GM12878 (cell line): ENCODE measurements at regions not wholly inside any gene's neighbourhood (a gene's known extent, or its start where the extent isn't known, plus 50 kb on each side); places are given as distances from the start of the nearest gene placed in this dataset.

ENCODE experiments used
- ATAC-seq: fragments of 200-7000 bp; cut with Tn5 transposase; 3 replicates; pipeline ENCODE4 v1.9.1; 2020; ENCODE audit warnings: mild to moderate bottlenecking, moderate library complexity
- BruUV-seq: library from RNA; stranded (reverse); fragments of 400-500 nt; replicated peaks from 2 replicates; lab custom pipeline; 2021; lab: Mats Ljungman, UMichigan
- CTCF ChIA-PET: fragments of 300-600 bp; sonication (Branson Sonifier 250); formaldehyde crosslinking; extraction: SDS; loops from one replicate; lab custom pipeline; 2021; ENCODE audit warnings: inconsistent platforms; lab: Yijun Ruan, JAX
- POLR2A ChIA-PET: fragments of 350-600 bp; formaldehyde crosslinking; extraction: SDS; loops from one replicate; lab custom pipeline; 2021; ENCODE audit warnings: inconsistent platforms; lab: Charles Lee
- RAD21 ChIA-PET: fragments of 300-600 bp; sonication (Branson Sonifier 250); formaldehyde crosslinking; loops from one replicate; lab custom pipeline; 2023; ENCODE audit warnings: antibody characterized with exemption; ENCODE audit not compliant: unreplicated experiment; lab: Charles Lee
- SMC1A ChIA-PET: fragments of 300-600 bp; sonication (Branson Sonifier 250); formaldehyde crosslinking; loops from one replicate; lab custom pipeline; 2023; ENCODE audit not compliant: unreplicated experiment, uncharacterized antibody; lab: Charles Lee
- DNase-seq: peaks from one replicate; pipeline ENCODE4 v3.0.0-alpha.2; 2011; ENCODE audit warnings: low read depth, low spot score
- FAIRE-seq: peaks from 3 replicates; lab custom pipeline; 2011; peaks lifted over from hg19 to GRCh38; lab: Jason Lieb, UNC
- H2AFZ ChIP-seq: 2 replicates; pipeline ENCODE4 v1.6.0; 2011; ENCODE audit warnings: low read depth, low read length, control low read depth; ENCODE audit not compliant: control insufficient read depth
- H3K27ac ChIP-seq: 2 replicates; pipeline ENCODE4 v1.5.1; 2011; ENCODE audit warnings: control low read depth; ENCODE audit not compliant: control insufficient read depth, insufficient read depth
- H3K27me3 ChIP-seq, 2 experiments: replicated peaks in 1 of 2; 2 replicates each; pipeline versions ENCODE4 v1.6.0 to v1.6.1; 2011; ENCODE audit warnings: low read length in 1 of 2; ENCODE audit not compliant: control insufficient read depth in 2 of 2, insufficient read depth in 2 of 2
- H3K36me3 ChIP-seq, 2 experiments: 2 replicates each; pipeline ENCODE4 v1.5.1; 2011; ENCODE audit warnings: low read length in 1 of 2; ENCODE audit not compliant: control insufficient read depth in 2 of 2, insufficient read depth in 2 of 2
- H3K4me1 ChIP-seq: 2 replicates; pipeline ENCODE4 v1.6.1; 2011; ENCODE audit warnings: mild to moderate bottlenecking, low read length, moderate library complexity, mixed read lengths; ENCODE audit not compliant: control insufficient read depth, insufficient read depth
- H3K4me2 ChIP-seq: 2 replicates; pipeline ENCODE4 v1.6.0; 2011; ENCODE audit warnings: control low read depth; ENCODE audit not compliant: control insufficient read depth, insufficient read depth
- H3K4me3 ChIP-seq: fragments of 200-600 bp; sonication (generic); 2 replicates; pipeline ENCODE4 v1.5.1; 2016
- H3K79me2 ChIP-seq: 2 replicates; pipeline ENCODE4 v1.6.0; 2011; ENCODE audit warnings: low read length; ENCODE audit not compliant: control insufficient read depth, insufficient read depth
- H3K9ac ChIP-seq: 2 replicates; pipeline ENCODE4 v1.8.0; 2011; ENCODE audit warnings: low read length, control low read depth, mixed read lengths; ENCODE audit not compliant: control insufficient read depth, insufficient read depth
- H3K9me3 ChIP-seq: replicated peaks from 3 replicates; pipeline ENCODE4 v1.5.1; 2011; ENCODE audit warnings: mild to moderate bottlenecking, low read length; ENCODE audit not compliant: control insufficient read depth, insufficient read depth
- H4K20me1 ChIP-seq: 2 replicates; pipeline ENCODE4 v1.6.0; 2011; ENCODE audit not compliant: control insufficient read depth, insufficient read depth
- ATF7 ChIP-seq: fragments of 450-650 bp; IDR thresholded peaks from 2 replicates; pipeline ENCODE4 v1.6.1; 2016; ENCODE audit warnings: low read depth, mild to moderate bottlenecking
- BCL11A ChIP-seq: IDR thresholded peaks from 2 replicates; pipeline ENCODE4 v1.6.1; 2011; ENCODE audit warnings: low read depth, low read length
- EGR1 ChIP-seq, 2 experiments: IDR thresholded peaks; 1 replicate in 1 of 2; 2 replicates in 1 of 2; pipeline ENCODE4 v1.6.1; 2011 to 2012; ENCODE audit warnings: low read depth in 2 of 2, low read length in 2 of 2, borderline replicate concordance in 1 of 2, mild to moderate bottlenecking in 1 of 2, moderate library complexity in 1 of 2
- GABPA ChIP-seq: IDR thresholded peaks from 2 replicates; pipeline ENCODE4 v1.6.1; 2014; ENCODE audit warnings: antibody characterized with exemption, low read depth, mild to moderate bottlenecking, inconsistent platforms
- HDGF ChIP-seq: fragments of 450-650 bp; IDR thresholded peaks from 2 replicates; pipeline ENCODE4 v1.6.1; 2016; ENCODE audit warnings: antibody characterized with exemption
- IKZF1 ChIP-seq: fragments of 450-650 bp; conservative IDR thresholded peaks from 2 replicates; pipeline ENCODE4 v1.6.1; 2017; ENCODE audit warnings: antibody characterized with exemption, mild to moderate bottlenecking
- KAT2A ChIP-seq: conservative IDR thresholded peaks from 2 replicates; pipeline ENCODE4 v1.6.1; 2011; ENCODE audit warnings: low read depth, low read length; ENCODE audit not compliant: control insufficient read depth
- MEF2B ChIP-seq: fragments of 450-650 bp; IDR thresholded peaks from 2 replicates; pipeline ENCODE4 v1.6.1; 2018; ENCODE audit warnings: mild to moderate bottlenecking, moderate library complexity; ENCODE audit not compliant: partially characterized antibody, poor library complexity, severe bottlenecking
- NRF1 ChIP-seq: conservative IDR thresholded peaks from 2 replicates; pipeline ENCODE4 v1.6.1; 2011; ENCODE audit warnings: mild to moderate bottlenecking, low read depth, low read length, improper control_type of control experiment
- RAD51 ChIP-seq: fragments of 450-650 bp; IDR thresholded peaks from 2 replicates; pipeline ENCODE4 v1.6.1; 2016; ENCODE audit warnings: moderate library complexity, mild to moderate bottlenecking, inconsistent platforms
- SRF ChIP-seq, 2 experiments: IDR thresholded peaks; 2 replicates each; pipeline ENCODE4 v1.6.1; 2011; ENCODE audit warnings: low read depth in 2 of 2, low read length in 2 of 2, mild to moderate bottlenecking in 1 of 2, moderate library complexity in 1 of 2
- SUZ12 ChIP-seq: fragments of 200-600 bp; sonication (generic); IDR thresholded peaks from one replicate; pipeline ENCODE4 v1.6.1; 2018; ENCODE audit warnings: antibody characterized with exemption, mild to moderate bottlenecking; ENCODE audit not compliant: unreplicated experiment
- TARDBP ChIP-seq: IDR thresholded peaks from 2 replicates; pipeline ENCODE4 v1.6.1; 2016; ENCODE audit warnings: borderline replicate concordance
- WGBS: methylation state at CpG from one replicate; pipeline ENCODE4 v1.1.6; 2016; ENCODE audit warnings: low lambda C conversion rate; ENCODE audit not compliant: insufficient replicate concordance, insufficient coverage; ENCODE audit errors: missing lambda C conversion rate; 5-methylcytosine and 5-hydroxymethylcytosine counted together
- in situ Hi-C: fragments of 300-500 bp; cut with MboI; formaldehyde crosslinking; loops from 9 replicates; pipeline ENCODE4 v1.14.3; 2018; ENCODE audit warnings: mixed read lengths
- intact Hi-C: fragments of 100-400 bp; cut with micrococcal nuclease; formaldehyde crosslinking; loops from one replicate; pipeline ENCODE4 v1.14.2; 2022; ENCODE audit not compliant: unreplicated experiment
- TF ChIP-seq, protein P1 (sequence below): fragments of 450-650 bp; IDR thresholded peaks from 2 replicates; pipeline ENCODE4 v1.6.1; 2018; ENCODE audit warnings: borderline replicate concordance, mild to moderate bottlenecking; ENCODE audit not compliant: partially characterized antibody
- TF ChIP-seq, protein P2 (sequence below): fragments of 450-650 bp; IDR thresholded peaks from 2 replicates; pipeline ENCODE4 v1.6.1; 2017; ENCODE audit warnings: mild to moderate bottlenecking

DNA sequence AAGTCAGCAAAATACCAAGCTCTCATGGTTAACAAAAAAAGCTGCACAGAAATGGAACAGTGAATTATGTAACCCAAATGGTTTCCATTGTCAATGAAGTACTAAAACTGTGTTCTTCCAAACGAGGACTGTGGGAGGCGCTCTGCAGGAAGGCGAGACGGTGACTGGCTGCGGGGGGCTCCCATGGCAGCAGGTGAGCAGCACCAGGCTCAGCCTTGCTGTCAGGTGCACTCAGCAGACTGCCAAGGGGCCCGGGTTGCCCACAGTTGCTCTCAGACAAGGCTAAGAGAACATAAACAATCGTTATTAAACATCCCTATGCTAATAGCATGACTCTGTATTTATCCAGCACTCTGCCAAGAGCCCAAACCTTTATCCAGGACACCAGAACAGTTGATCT, 630.3 kb upstream of the ARID1B start (continued):
- TF ChIP-seq, protein P1, sequence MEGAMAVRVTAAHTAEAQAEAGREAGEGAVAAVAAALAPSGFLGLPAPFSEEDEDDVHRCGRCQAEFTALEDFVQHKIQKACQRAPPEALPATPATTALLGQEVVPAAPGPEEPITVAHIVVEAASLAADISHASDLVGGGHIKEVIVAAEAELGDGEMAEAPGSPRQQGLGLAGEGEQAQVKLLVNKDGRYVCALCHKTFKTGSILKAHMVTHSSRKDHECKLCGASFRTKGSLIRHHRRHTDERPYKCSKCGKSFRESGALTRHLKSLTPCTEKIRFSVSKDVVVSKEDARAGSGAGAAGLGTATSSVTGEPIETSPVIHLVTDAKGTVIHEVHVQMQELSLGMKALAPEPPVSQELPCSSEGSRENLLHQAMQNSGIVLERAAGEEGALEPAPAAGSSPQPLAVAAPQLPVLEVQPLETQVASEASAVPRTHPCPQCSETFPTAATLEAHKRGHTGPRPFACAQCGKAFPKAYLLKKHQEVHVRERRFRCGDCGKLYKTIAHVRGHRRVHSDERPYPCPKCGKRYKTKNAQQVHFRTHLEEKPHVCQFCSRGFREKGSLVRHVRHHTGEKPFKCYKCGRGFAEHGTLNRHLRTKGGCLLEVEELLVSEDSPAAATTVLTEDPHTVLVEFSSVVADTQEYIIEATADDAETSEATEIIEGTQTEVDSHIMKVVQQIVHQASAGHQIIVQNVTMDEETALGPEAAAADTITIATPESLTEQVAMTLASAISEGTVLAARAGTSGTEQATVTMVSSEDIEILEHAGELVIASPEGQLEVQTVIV = no peak
- TF ChIP-seq BCL11A = no peak

DNA sequence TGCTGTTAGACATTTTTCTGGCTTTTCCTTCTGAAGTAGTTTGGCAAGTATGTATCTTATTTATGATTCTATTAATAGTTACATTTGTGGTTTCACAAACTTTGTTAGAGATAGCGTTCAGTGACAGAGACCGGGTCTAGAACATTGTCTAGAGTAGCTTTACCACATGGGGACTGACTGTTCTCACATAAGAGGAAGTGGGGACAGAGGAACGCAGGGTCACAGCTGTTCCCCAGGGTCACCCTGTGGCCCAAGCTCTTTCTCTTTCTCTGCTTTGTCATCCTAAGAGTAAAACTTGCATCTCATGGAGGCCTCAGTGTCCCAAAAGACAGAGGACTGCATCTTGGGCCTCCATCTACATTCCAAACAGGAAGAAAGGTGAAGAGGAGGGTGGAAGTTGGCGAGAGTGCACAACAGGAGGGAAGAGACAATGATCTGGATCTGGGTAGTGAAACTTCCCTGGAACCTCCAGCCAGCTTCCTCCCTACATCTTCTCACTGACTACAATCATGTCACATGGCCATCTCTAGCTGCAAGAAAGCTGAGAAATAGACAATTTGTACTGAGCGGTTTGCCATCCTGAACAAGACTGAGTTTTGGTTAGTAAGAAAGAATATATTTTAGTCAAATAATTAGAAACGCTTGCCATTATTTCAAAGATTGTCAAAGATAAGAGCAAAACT, 645.8 kb upstream of the ARID1B start:
- ATAC-seq (peak; percentile 67), FAIRE-seq (no peak), DNase-seq (peak; percentile 1)
- Histone ChIP-seq H3K9me3 (no peaks in the 10 kb centered on the region), H3K4me2 (no peak overlapping the region), H3K36me3 (no peaks in the 10 kb centered on the region), H3K4me1 (no peaks in the 10 kb centered on the region), H3K9ac (no peak overlapping the region), H4K20me1 (no peaks in the 10 kb centered on the region), H2AFZ (no peak overlapping the region; the same call in 1 of the 2 replicates), H3K4me3 (no peak overlapping the region), H3K27ac (no peak overlapping the region), H3K27me3 (no peaks in the 10 kb centered on the region), H3K79me2 (no peaks in the 10 kb centered on the region)
- WGBS = 33% methylated on average over 6 of the region's 6 CpGs
- SMC1A ChIA-PET = interaction anchor here (0.6 kb wide), 1 partner anchor 415 kb away, joined by 3 read pairs; no protein-coding TSS in a partner anchor
- in situ Hi-C loops = no loop called here
- POLR2A ChIA-PET = no interaction called here
- CTCF ChIA-PET = no interaction called here
- RAD21 ChIA-PET = no interaction called here
- intact Hi-C loops = no loop called here
- BruUV-seq = no TSS peak
- TF ChIP-seq KAT2A = no peak
- TF ChIP-seq NRF1 = no peak
- TF ChIP-seq SUZ12 = no peak
- TF ChIP-seq TARDBP = no peak
- TF ChIP-seq SRF (IDR thresholded peaks at IDR 0.05; ENCODE audit: low read depth in 2 of 2, low read length in 2 of 2) = no peak
- no peak for TF ChIP-seq HDGF
- no peak for TF ChIP-seq ATF7
- TF ChIP-seq RAD51 = no peak
- TF ChIP-seq, protein P1 = no peak
- TF ChIP-seq, protein P2, sequence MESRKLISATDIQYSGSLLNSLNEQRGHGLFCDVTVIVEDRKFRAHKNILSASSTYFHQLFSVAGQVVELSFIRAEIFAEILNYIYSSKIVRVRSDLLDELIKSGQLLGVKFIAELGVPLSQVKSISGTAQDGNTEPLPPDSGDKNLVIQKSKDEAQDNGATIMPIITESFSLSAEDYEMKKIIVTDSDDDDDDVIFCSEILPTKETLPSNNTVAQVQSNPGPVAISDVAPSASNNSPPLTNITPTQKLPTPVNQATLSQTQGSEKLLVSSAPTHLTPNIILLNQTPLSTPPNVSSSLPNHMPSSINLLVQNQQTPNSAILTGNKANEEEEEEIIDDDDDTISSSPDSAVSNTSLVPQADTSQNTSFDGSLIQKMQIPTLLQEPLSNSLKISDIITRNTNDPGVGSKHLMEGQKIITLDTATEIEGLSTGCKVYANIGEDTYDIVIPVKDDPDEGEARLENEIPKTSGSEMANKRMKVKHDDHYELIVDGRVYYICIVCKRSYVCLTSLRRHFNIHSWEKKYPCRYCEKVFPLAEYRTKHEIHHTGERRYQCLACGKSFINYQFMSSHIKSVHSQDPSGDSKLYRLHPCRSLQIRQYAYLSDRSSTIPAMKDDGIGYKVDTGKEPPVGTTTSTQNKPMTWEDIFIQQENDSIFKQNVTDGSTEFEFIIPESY = no peak
- no peak for TF ChIP-seq EGR1 (IDR thresholded peaks at IDR 0.05; ENCODE audit: borderline replicate concordance in 1 of 2, low read depth in 2 of 2, low read length in 2 of 2)
- no peak for TF ChIP-seq GABPA
- peak; percentile 15 for TF ChIP-seq MEF2B
- TF ChIP-seq IKZF1 = no peak
